ENCODE measurements at regions not wholly inside any gene's neighbourhood (a gene's known extent, or its start where the extent isn't known, plus 50 kb on each side); places are given as distances from the start of the nearest gene placed in this dataset.
A peak's percentile ranks its signal among the peaks of the same experiment; 100 is the strongest.

- Histone ChIP-seq H2BK5ac (ENCODE audit: low read depth, low read length, poor library complexity) (no peak overlapping the region), H3K9me3 (ENCODE audit: insufficient read depth, low read depth, low read length) (no peaks in the 10 kb centered on the region), H3K79me2 (ENCODE audit: control insufficient read depth, insufficient read depth, low read length, poor library complexity) (no peaks in the 10 kb centered on the region), H3K4ac (ENCODE audit: low read depth, low read length) (no peak overlapping the region), H3K4me1 (ENCODE audit: control insufficient read depth in 1 of 2, insufficient read depth in 2 of 2, low read length in 2 of 2) (no peaks in the 10 kb centered on the region), H4K8ac (ENCODE audit: low read depth, low read length) (no peak overlapping the region), H2BK12ac (ENCODE audit: low read length) (no peak overlapping the region), H2AK5ac (ENCODE audit: low read length) (no peak overlapping the region), H3K79me1 (ENCODE audit: low read length) (no peaks in the 10 kb centered on the region), H3K36me3 (ENCODE audit: control insufficient read depth in 1 of 2, insufficient read depth in 2 of 2, low read length in 2 of 2) (no peaks in the 10 kb centered on the region), H3K9ac (ENCODE audit: low read length) (no peak overlapping the region), H2AFZ (ENCODE audit: insufficient read depth, low read length, poor library complexity) (no peak overlapping the region), H4K12ac (ENCODE audit: low read depth, low read length) (no peak overlapping the region), H3K4me3 (ENCODE audit: low read depth, low read length) (no peak overlapping the region), H3K18ac (ENCODE audit: low read length) (no peak overlapping the region), H3K14ac (ENCODE audit: low read length) (no peak overlapping the region), H3K27me3 (ENCODE audit: insufficient read depth, low read length) (no peaks in the 10 kb centered on the region), H3K4me2 (ENCODE audit: low read length) (no peak overlapping the region), H2BK120ac (ENCODE audit: insufficient read depth, low read length, poor library complexity) (no peak overlapping the region), H3K27ac (ENCODE audit: low read depth, low read length) (no peak overlapping the region), H4K91ac (ENCODE audit: low read depth, low read length) (no peak overlapping the region), H3K23ac (ENCODE audit: low read length) (no peak overlapping the region)
- DNase-seq, result no peak
- WGBS (ENCODE audit: extremely low coverage, insufficient coverage, insufficient read length), result no CpG with 5 or more reads among the region's 7 CpGs
Observed at GRCh38 chr12:110983811-110984210, 63.4 kb upstream of the MYL2 start.

- H3K4me3 ChIP-seq (ENCODE audit: low read depth, low read length), result no peak overlapping the region
- H3K4me1 ChIP-seq (ENCODE audit: control insufficient read depth in 1 of 2, insufficient read depth in 2 of 2, low read length in 2 of 2), result no peaks in the 10 kb centered on the region
- H3K9ac ChIP-seq (ENCODE audit: low read length), result no peak overlapping the region
- no peak overlapping the region for H2AK5ac ChIP-seq (ENCODE audit: low read length)
- no peak overlapping the region for H4K8ac ChIP-seq (ENCODE audit: low read depth, low read length)
- no peaks in the 10 kb centered on the region for H3K27me3 ChIP-seq (ENCODE audit: insufficient read depth, low read length)
- H3K14ac ChIP-seq (ENCODE audit: low read length), result no peak overlapping the region
- H3K23ac ChIP-seq (ENCODE audit: low read length), result no peak overlapping the region
- no peak overlapping the region for H3K4me2 ChIP-seq (ENCODE audit: low read length)
- no peak overlapping the region for H2BK5ac ChIP-seq (ENCODE audit: low read depth, low read length, poor library complexity)
- no peak overlapping the region for H2BK12ac ChIP-seq (ENCODE audit: low read length)
- H4K91ac ChIP-seq (ENCODE audit: low read depth, low read length), result no peak overlapping the region
- H3K36me3 ChIP-seq (ENCODE audit: control insufficient read depth in 1 of 2, insufficient read depth in 2 of 2, low read length in 2 of 2), result no peaks in the 10 kb centered on the region
- H3K9me3 ChIP-seq (ENCODE audit: insufficient read depth, low read depth, low read length), result peaks cover 2% of the 10 kb centered on the region
- H3K4ac ChIP-seq (ENCODE audit: low read depth, low read length), result no peak overlapping the region
- H2BK120ac ChIP-seq (ENCODE audit: insufficient read depth, low read length, poor library complexity), result no peak overlapping the region
- no peak overlapping the region for H3K27ac ChIP-seq (ENCODE audit: low read depth, low read length)
- H4K12ac ChIP-seq (ENCODE audit: low read depth, low read length), result no peak overlapping the region
- no peak overlapping the region for H2AFZ ChIP-seq (ENCODE audit: insufficient read depth, low read length, poor library complexity)
- no peaks in the 10 kb centered on the region for H3K79me1 ChIP-seq (ENCODE audit: low read length)
- no CpG with 5 or more reads among the region's 3 CpGs for WGBS (ENCODE audit: extremely low coverage, insufficient coverage, insufficient read length)
- peak in 1 of 2 donors; percentile 1 for DNase-seq
- H3K79me2 ChIP-seq (ENCODE audit: control insufficient read depth, insufficient read depth, low read length, poor library complexity), result no peaks in the 10 kb centered on the region
- H3K18ac ChIP-seq (ENCODE audit: low read length), result no peak overlapping the region
Observed at GRCh38 chr12:110972866-110973265, 52.5 kb upstream of the MYL2 start.

GRCh38 chr12:110971936-110972335 lies 51.6 kb upstream of the MYL2 start:
- Histone ChIP-seq H2BK120ac (ENCODE audit: insufficient read depth, low read length, poor library complexity) (no peak overlapping the region), H3K36me3 (ENCODE audit: control insufficient read depth in 1 of 2, insufficient read depth in 2 of 2, low read length in 2 of 2) (no peaks in the 10 kb centered on the region), H4K8ac (ENCODE audit: low read depth, low read length) (no peak overlapping the region), H3K4me2 (ENCODE audit: low read length) (no peak overlapping the region), H3K79me1 (ENCODE audit: low read length) (no peaks in the 10 kb centered on the region), H3K4me1 (ENCODE audit: control insufficient read depth in 1 of 2, insufficient read depth in 2 of 2, low read length in 2 of 2) (no peaks in the 10 kb centered on the region), H3K9ac (ENCODE audit: low read length) (no peak overlapping the region), H3K14ac (ENCODE audit: low read length) (no peak overlapping the region), H4K12ac (ENCODE audit: low read depth, low read length) (no peak overlapping the region), H2AK5ac (ENCODE audit: low read length) (no peak overlapping the region), H3K18ac (ENCODE audit: low read length) (no peak overlapping the region), H2BK12ac (ENCODE audit: low read length) (no peak overlapping the region), H2AFZ (ENCODE audit: insufficient read depth, low read length, poor library complexity) (no peak overlapping the region), H4K91ac (ENCODE audit: low read depth, low read length) (no peak overlapping the region), H3K4me3 (ENCODE audit: low read depth, low read length) (no peak overlapping the region), H3K4ac (ENCODE audit: low read depth, low read length) (no peak overlapping the region), H3K27me3 (ENCODE audit: insufficient read depth, low read length) (no peaks in the 10 kb centered on the region), H3K23ac (ENCODE audit: low read length) (no peak overlapping the region), H3K27ac (ENCODE audit: low read depth, low read length) (no peak overlapping the region), H2BK5ac (ENCODE audit: low read depth, low read length, poor library complexity) (no peak overlapping the region), H3K79me2 (ENCODE audit: control insufficient read depth, insufficient read depth, low read length, poor library complexity) (no peaks in the 10 kb centered on the region), H3K9me3 (ENCODE audit: insufficient read depth, low read depth, low read length) (peaks cover 2% of the 10 kb centered on the region)
- WGBS (ENCODE audit: extremely low coverage, insufficient coverage, insufficient read length), result no CpG with 5 or more reads among the region's 12 CpGs
- DNase-seq, result peak; percentile 20 to 68

GRCh38 chr12:110971189-110971920 lies 51.0 kb upstream of the MYL2 start:
- Histone ChIP-seq H3K79me2 (ENCODE audit: control insufficient read depth, insufficient read depth, low read length, poor library complexity) (no peaks in the 10 kb centered on the region), H3K14ac (ENCODE audit: low read length) (no peak overlapping the region), H3K27ac (ENCODE audit: low read depth, low read length) (no peak overlapping the region), H3K79me1 (ENCODE audit: low read length) (no peaks in the 10 kb centered on the region), H3K9me3 (ENCODE audit: insufficient read depth, low read depth, low read length) (peaks cover 2% of the 10 kb centered on the region), H3K4me1 (ENCODE audit: control insufficient read depth in 1 of 2, insufficient read depth in 2 of 2, low read length in 2 of 2) (no peaks in the 10 kb centered on the region), H3K4me3 (ENCODE audit: low read depth, low read length) (no peak overlapping the region), H2BK5ac (ENCODE audit: low read depth, low read length, poor library complexity) (no peak overlapping the region), H2BK120ac (ENCODE audit: insufficient read depth, low read length, poor library complexity) (no peak overlapping the region), H3K23ac (ENCODE audit: low read length) (no peak overlapping the region), H3K36me3 (ENCODE audit: control insufficient read depth in 1 of 2, insufficient read depth in 2 of 2, low read length in 2 of 2) (no peaks in the 10 kb centered on the region), H4K91ac (ENCODE audit: low read depth, low read length) (no peak overlapping the region), H3K4me2 (ENCODE audit: low read length) (no peak overlapping the region), H3K9ac (ENCODE audit: low read length) (no peak overlapping the region), H3K27me3 (ENCODE audit: insufficient read depth, low read length) (no peaks in the 10 kb centered on the region), H2AFZ (ENCODE audit: insufficient read depth, low read length, poor library complexity) (no peak overlapping the region), H4K12ac (ENCODE audit: low read depth, low read length) (no peak overlapping the region), H4K8ac (ENCODE audit: low read depth, low read length) (no peak overlapping the region), H2BK12ac (ENCODE audit: low read length) (no peak overlapping the region), H3K4ac (ENCODE audit: low read depth, low read length) (no peak overlapping the region), H3K18ac (ENCODE audit: low read length) (no peak overlapping the region), H2AK5ac (ENCODE audit: low read length) (no peak overlapping the region)
- peak; percentile 38 to 81 for DNase-seq
- WGBS (ENCODE audit: extremely low coverage, insufficient coverage, insufficient read length), result no CpG with 5 or more reads among the region's 1 CpG
